Choroid plexus epithelial cell (primary cell): ENCODE measurements at regions not wholly inside any gene's neighbourhood (a gene's known extent, or its start where the extent isn't known, plus 50 kb on each side); places are given as distances from the start of the nearest gene placed in this dataset.

Source experiments
- DNase-seq: peaks from one replicate; pipeline ENCODE4 v3.0.0-alpha.2; 2010; ENCODE audit warnings: low read depth
- H3K4me3 ChIP-seq: 2 replicates; pipeline ENCODE4 v1.5.1; 2011; ENCODE audit warnings: low read depth, mild to moderate bottlenecking, control low read depth, low read length, moderate library complexity
- CTCF ChIP-seq: conservative IDR thresholded peaks from 2 replicates; pipeline ENCODE4 v1.5.1; 2011; ENCODE audit warnings: low read depth, mild to moderate bottlenecking, control low read depth, inconsistent platforms, low read length, moderate library complexity

GRCh38 chr5:2614571-2614970, 136.9 kb downstream of the IRX2 start:
- TF ChIP-seq CTCF = no peak
- DNase-seq = no peak
- H3K4me3 ChIP-seq = no peak overlapping the region

- TF ChIP-seq CTCF = no peak
- DNase-seq = no peak
- H3K4me3 ChIP-seq = no peak overlapping the region
These were observed 139.8 kb downstream of the IRX2 start for GRCh38 chr5:2611659-2612058.

GRCh38 chr5:2610986-2611385, 140.5 kb downstream of the IRX2 start:
- no peak for TF ChIP-seq CTCF
- no peak for DNase-seq

GRCh38 chr5:2608391-2608790, 143.1 kb downstream of the IRX2 start:
- no peak for TF ChIP-seq CTCF
- DNase-seq = no peak
- H3K4me3 ChIP-seq = no peak overlapping the region

More at GRCh38 chr5:2610986-2611385, 140.5 kb downstream of the IRX2 start:
- no peak overlapping the region for H3K4me3 ChIP-seq

GRCh38 chr5:2607598-2607997, 143.9 kb downstream of the IRX2 start:
- no peak overlapping the region for H3K4me3 ChIP-seq
- no peak for DNase-seq
- TF ChIP-seq CTCF = no peak

GRCh38 chr5:2603272-2603575, 148.3 kb downstream of the IRX2 start:
- H3K4me3 ChIP-seq = no peak overlapping the region
- DNase-seq = no peak
- no peak for TF ChIP-seq CTCF

GRCh38 chr5:2602451-2603271, 148.8 kb downstream of the IRX2 start:
- no peak for TF ChIP-seq CTCF
- no peak overlapping the region for H3K4me3 ChIP-seq
- DNase-seq = no peak
